HG03108 (cell line): ENCODE measurements at regions not wholly inside any gene's neighbourhood (a gene's known extent, or its start where the extent isn't known, plus 50 kb on each side); places are given as distances from the start of the nearest gene placed in this dataset.
"Not testable (repeated sequence)": the region's sequence is repeated elsewhere in the genome, so short reads cannot be mapped to it uniquely, and the experiment has no call there.

ENCODE experiments used
- ATAC-seq: cut with Tn5 transposase; IDR thresholded peaks from one replicate; pipeline ENCODE4 v1.9.1; 2021; ENCODE audit warnings: moderate library complexity; ENCODE audit not compliant: unreplicated experiment

- ATAC-seq = no peak
Measured at GRCh38 chr5:96528826-96529474, 95.9 kb upstream of the PCSK1 start.

- no peak for ATAC-seq
Measured at GRCh38 chr5:96529559-96529958, 96.5 kb upstream of the PCSK1 start.

DNA sequence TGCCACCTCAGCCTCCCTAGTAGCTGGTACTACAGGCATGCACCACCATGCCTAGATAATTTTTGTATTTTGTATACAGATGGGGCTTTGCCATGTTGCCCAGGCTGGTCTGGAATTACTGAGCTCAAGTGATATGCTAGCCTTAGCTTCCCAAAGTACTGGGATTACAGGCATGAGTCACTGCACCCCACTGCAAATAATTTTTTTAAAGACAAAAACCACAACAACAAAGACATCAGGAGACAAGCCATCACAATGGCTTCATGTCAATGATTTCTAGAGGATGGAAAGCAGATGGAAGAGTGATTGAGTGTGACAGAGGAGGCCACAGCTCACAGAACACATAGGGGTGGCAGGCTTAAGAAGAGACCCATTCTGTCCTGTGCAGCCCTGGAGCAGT lies 97.9 kb upstream of the PCSK1 start:
- no peak for ATAC-seq

GRCh38 chr5:96533371-96533770 lies 100.3 kb upstream of the PCSK1 start:
- ATAC-seq = no peak

DNA sequence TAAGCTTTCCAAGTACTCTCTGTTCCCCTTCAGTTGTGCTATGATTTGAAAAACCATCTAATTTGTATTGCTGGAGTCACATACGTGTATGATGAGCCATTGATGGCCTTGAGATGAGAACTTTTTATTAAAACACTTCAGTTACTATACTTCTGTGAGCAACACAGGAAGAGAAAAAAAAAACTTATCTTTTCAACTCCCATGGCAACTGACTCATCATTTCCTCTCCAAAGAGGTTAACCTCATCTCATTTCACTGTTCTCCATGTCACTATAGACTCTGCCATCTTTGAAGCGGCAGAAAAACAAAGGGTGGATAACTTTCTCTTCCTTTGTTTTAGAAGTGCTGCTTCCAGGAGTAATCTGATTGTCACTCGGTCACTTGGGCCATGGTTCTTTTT lies 104.3 kb upstream of the PCSK1 start:
- no peak for ATAC-seq

GRCh38 chr5:96538808-96539250 lies 105.8 kb upstream of the PCSK1 start:
- no peak for ATAC-seq

- no peak for ATAC-seq
Measured at GRCh38 chr5:96546120-96546519, 113.1 kb upstream of the PCSK1 start.

DNA sequence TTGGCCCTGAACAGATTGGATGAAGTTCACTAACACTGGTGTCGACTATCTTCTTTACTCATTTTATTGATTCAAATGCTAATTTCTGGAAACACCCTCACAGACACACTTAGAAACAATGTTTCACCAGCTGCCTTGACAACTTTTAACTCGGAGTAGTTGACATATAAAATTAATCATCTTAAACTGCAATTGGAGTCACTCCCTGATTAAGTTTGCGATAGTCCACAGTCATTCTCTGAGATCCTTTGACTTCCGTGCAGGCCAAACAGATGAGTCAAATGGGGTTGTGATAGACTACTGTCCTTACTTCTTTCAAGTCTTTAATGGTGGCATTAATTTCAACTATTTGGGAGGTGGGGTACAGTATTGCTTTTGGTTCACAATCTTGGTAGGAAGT lies 114.4 kb upstream of the PCSK1 start:
- no peak for ATAC-seq

GRCh38 chr5:96548905-96549304 lies 113.3 kb upstream of the CAST start:
- ATAC-seq = no peak

DNA sequence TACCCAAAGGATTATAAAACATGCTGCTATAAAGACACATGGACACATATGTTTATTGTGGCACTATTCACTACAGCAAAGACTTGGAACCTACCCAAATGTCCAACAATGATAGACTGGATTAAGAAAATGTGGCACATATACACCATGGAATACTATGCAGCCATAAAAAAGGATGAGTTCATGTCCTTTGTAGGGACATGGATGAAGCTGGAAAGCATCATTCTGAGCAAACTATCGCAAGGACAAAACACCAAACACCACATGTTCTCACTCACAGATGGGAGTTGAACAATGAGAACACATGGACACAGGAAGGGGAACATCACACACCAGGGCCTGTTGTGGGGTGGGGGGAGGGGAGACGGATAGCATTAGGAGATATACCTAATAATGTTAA lies 101.3 kb upstream of the CAST start:
- ATAC-seq = not testable (repeated sequence)

GRCh38 chr5:96562614-96563013 lies 99.6 kb upstream of the CAST start:
- ATAC-seq = no peak

DNA sequence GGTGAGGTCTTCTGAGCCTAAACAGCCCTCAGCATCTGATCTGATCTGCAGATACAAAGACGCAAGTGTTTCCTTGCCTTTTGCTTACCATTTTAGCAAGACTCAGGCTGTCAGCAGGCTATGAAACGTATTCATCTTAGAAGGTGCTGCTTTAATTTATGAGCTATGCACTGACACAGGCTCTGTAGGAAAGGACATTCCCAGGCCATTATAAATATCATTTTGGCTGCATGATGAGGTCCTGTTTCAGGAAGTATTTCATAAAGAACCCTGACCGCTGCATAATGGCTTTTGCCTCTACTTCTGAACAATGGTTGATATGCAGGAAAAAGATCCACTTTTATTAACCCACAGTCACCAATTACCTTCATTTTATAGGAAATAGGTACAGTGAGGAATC lies 98.4 kb upstream of the CAST start:
- no peak for ATAC-seq

DNA sequence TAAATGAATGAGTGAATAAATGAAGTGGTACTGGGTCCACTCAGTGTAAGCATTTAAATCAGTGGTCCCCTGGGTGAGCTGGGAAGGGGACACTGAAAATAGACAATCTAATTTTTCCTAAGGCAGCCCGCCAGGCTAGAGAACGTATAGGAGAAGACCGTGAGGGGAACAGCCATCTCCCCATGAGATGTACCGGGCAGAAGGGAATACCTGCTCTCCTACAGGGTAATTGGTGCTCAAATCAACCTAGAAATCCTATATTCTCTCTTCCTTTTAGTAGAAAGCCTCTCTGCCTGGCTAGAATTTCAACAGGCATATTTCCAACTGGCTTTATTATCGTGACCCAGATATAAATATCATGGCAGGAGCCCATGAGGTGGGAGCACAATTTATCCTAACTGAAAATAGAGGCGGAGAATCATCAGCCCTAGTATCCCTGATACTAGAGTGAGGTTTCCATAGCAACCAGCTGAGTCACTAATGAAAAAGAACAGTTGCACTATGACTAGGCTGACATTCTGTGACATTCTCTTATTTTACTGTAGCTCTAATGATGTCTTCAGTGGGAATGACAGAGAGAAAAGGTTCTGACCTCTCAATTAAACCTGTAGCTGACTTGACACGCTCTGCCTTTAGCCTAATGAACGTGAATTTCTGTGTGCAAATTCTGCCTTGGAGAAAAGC lies 96.5 kb upstream of the CAST start:
- ATAC-seq = no peak

DNA sequence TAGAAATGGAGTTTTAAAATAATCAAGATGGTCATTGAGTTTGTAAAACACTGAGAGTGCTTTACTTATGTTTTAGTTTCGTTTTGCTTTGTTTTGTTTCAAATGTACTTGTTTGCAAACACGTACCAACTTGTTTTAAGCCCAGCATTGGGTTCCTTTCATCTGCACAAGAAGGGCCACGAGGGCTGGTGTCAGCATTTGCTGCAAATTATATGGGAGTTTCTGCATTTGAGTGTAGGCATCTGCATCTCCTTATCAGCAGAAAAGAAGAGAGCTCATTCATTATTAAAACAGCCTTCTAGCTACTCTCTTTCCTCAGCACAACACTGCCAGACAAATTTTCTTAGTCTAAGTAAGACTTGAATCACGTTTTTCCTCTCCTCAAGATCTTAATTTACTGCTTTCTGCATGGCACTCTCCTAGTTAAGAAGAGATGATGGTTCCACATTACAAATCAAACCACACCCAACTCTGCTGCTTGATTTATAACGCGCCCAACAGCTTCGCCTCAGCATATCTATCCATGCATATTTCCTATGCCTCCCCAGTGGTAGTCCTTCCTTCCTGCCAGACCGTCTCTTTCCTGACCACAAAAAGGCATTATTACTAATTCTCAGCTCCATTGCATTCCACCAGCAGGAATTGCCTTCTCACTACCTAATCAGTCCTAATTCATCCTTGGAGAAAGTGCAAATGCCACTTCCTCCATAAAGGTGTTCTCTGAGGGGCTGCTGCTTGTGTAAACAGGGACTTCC lies 95.2 kb upstream of the CAST start:
- ATAC-seq = no peak

GRCh38 chr5:96569332-96569731 lies 92.8 kb upstream of the CAST start:
- no peak for ATAC-seq

- no peak for ATAC-seq
Measured at GRCh38 chr5:96569770-96570169, 92.4 kb upstream of the CAST start.

DNA sequence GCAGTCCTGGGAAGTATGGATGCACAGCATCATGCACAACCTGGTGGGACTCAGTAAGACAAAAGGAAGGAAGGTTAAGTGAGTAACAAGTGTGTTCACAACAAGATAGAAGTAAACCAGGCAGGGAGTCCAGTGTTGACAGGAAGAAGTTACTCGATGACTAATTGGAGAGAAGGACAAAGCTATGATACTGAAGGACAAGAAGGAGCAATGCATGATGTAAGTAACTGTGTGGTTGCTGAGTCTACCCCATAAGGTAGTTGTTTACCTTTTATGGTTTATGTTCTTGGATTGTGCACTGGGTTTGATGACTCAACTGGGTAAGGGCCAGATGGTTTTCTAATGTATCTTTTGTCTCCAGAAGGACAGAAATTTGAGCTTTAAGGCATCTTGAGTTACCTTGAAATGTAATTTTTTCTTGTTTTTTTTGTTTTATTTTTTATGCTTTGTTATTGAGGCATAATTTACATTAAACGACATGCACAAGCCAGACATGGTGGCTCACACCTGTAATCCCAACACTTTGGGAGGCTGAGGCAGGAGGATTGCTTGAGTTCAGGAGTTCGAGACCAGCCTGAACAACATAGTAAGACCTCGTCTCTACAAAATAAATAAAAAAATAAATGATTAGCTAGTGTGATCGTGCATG lies 89.2 kb upstream of the CAST start:
- ATAC-seq = no peak

DNA sequence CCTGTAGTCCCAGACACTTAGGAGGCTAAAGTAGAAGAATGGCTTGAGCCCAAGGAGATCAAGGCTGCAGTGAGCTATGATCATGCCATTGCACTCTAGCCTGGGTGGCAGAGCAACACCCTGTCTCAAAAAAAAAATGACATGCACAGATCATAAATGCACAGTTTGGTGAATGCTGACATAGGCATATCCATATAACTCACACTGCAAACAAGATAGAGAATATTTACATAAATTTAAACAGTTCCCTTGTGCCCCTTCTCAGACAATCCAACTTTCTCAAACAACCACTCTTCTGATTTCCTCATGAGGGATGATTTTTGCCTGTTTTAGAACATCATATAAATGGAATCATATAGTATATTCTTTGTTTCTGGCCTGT lies 88.7 kb upstream of the CAST start:
- ATAC-seq = no peak

- no peak for ATAC-seq
Measured at GRCh38 chr5:96576876-96577275, 85.3 kb upstream of the CAST start.

- no peak for ATAC-seq
Measured at GRCh38 chr5:96577909-96578308, 84.3 kb upstream of the CAST start.

DNA sequence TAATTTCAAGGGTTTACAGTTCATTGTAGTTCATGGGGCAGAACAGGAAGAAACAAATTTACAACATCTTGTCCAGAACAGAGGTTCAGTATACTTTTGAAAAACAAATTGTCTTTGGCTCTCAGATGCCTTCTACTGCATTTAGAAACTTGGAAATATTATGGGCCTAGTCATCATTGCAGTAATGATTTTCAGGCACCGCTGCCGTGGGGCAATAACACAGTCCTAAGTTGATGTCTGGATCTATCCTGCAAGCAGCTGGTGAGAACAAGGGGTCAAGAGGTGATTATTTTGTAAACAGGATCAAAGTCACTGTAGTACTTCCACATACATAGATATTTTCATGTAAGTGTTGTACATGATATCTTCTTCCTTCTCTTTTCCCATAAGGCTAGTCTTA lies 82.5 kb upstream of the CAST start:
- no peak for ATAC-seq

DNA sequence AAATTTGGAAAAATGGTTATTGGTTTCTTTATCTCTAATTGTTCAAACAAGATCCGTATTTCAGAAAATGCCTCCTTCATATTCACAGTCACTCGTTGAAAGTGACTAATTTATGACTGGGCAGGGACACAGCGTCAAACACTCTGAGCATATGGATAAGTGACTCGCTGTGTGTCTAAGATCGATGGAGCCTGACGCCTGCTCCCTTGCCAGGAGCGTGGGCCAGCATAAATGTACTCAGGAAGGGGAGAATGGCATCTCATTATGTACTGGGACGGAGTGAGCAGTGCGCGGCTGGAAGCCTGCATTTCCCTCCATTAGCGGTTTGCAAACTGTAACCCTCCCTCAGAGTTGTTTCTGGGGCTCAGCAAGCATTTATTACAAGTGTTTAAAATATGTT lies 79.8 kb upstream of the CAST start:
- no peak for ATAC-seq
